Fibroblast of peridontal ligament (primary cell): ENCODE measurements at regions not wholly inside any gene's neighbourhood (a gene's known extent, or its start where the extent isn't known, plus 50 kb on each side); places are given as distances from the start of the nearest gene placed in this dataset.
"Not testable (repeated sequence)": the region's sequence is repeated elsewhere in the genome, so short reads cannot be mapped to it uniquely, and the experiment has no call there.

ENCODE experiments used
- DNase-seq: peaks from one replicate; pipeline ENCODE4 v3.0.0-alpha.2; 2010; ENCODE audit errors: extremely low read depth

DNA sequence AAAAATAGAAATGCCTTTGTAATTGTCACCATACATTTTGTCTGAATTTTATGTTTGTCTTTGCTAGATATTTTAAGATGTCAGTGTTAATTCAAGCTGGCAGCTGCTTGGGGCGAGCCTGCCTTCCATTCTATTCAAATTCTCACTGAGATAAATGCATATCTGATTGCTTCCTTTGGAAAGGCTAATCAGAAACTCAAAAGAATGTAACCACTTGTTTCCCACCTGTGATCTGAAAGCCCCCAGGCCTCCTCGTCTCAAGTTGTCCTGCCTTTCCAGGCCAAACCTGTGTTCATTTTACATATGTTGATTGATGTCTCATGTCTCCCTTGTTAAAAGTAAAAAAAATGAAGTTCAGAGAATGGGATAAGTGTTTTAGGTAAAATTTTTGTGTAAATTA, 318.7 kb upstream of the TECRL start:
- no peak for DNase-seq

DNA sequence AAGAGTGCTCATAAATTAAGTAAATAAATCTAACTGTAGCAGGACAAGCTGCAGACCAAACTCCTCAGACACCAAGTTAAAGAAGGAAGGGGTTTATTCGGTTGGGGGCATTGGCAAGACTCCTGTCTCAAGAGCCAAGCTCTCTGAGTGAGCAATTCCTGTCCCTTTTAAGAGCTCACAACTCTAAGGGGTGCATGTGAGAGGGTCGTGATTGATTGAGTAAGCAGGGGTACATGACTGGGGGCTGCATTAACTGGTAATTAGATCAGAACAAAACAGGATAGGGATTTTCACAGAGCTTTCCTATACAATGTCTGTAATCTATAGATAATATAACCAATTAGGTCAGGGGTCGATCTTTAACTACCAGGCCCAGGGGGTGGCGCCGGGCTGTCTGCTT, 318.1 kb upstream of the TECRL start:
- DNase-seq: not testable (repeated sequence)

GRCh38 chr4:64724689-64725088, 315.4 kb upstream of the TECRL start:
- no peak for DNase-seq

- DNase-seq: no peak
These were observed 311.9 kb upstream of the TECRL start for GRCh38 chr4:64721106-64721505.

- DNase-seq: no peak
These were observed 308.8 kb upstream of the TECRL start for GRCh38 chr4:64718091-64718490.

- no peak for DNase-seq
These were observed 306.5 kb upstream of the TECRL start for GRCh38 chr4:64715741-64716140.

- peak; percentile 11 for DNase-seq
These were observed 304.1 kb upstream of the TECRL start for GRCh38 chr4:64713256-64713840.

DNA sequence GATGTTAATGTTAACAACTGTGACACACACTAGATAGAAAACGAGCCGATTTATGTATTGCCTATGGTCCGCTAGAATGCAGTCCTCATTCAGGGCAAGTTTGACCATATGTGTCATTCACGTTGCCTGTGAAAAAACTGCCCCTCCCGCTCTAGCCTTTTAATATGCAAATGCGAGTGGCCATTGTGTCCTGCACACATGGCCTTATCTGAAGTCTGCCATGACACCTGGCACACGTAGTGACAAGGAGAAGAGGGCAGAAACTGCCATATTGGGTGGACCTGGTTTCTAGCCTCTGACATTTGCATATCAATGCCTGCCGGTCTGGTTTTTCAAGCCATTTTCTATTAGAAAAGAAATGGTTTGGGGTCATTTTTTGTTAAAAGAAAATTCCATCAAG, 303.3 kb upstream of the TECRL start:
- DNase-seq: no peak

- no peak for DNase-seq
These were observed 296.7 kb upstream of the TECRL start for GRCh38 chr4:64705989-64706388.

DNA sequence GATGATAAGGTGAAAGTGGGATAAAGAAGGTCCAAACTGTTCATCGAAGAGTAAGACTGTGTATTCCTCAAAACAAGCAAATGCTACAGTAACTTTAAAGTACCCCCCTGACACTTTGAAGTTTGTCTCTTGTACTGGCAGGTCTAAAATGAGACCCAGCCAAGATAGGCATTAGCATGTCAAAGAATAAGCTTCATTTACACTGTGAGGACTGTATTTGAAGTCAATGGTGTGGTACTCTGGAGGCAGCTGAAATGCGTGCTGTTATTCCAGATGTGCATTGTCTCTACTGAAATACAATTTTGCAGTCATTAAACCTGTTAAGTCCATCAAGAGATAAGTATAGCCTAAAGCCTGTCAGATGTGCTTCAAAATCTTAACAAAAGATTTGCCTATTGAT, 288.9 kb upstream of the TECRL start:
- DNase-seq: no peak

GRCh38 chr4:64682946-64683345, 273.7 kb upstream of the TECRL start:
- no peak for DNase-seq

- DNase-seq: no peak
These were observed 273.2 kb upstream of the TECRL start for GRCh38 chr4:64682481-64682880.

- DNase-seq: not testable (repeated sequence)
These were observed 263.9 kb upstream of the TECRL start for GRCh38 chr4:64673121-64673520.

GRCh38 chr4:64670647-64671046, 261.4 kb upstream of the TECRL start:
- DNase-seq: no peak

DNA sequence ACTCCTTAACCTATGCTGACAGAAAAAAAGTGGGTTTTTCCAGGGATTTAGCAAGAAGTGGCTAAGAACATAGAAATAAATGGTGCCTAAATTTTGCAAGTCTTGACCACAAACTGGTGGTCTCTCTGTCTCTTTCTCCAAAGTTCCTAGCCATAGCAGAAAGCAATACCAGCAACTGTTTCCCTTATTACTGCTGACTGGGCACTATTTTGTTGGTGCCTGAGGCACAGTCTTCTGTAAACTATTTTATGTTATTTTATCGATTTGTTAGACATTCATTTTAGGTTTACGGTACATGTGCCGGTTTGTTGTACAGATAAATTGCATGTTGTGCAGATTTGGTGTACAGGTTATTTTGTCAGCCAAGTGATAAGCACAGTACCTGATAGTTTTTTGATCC, 234.6 kb upstream of the TECRL start:
- no peak for DNase-seq

GRCh38 chr4:64642936-64643335, 233.7 kb upstream of the TECRL start:
- no peak for DNase-seq

- not testable (repeated sequence) for DNase-seq
These were observed 231.2 kb upstream of the TECRL start for GRCh38 chr4:64640402-64640801.

- no peak for DNase-seq
These were observed 216.2 kb upstream of the TECRL start for GRCh38 chr4:64625438-64625837.

DNA sequence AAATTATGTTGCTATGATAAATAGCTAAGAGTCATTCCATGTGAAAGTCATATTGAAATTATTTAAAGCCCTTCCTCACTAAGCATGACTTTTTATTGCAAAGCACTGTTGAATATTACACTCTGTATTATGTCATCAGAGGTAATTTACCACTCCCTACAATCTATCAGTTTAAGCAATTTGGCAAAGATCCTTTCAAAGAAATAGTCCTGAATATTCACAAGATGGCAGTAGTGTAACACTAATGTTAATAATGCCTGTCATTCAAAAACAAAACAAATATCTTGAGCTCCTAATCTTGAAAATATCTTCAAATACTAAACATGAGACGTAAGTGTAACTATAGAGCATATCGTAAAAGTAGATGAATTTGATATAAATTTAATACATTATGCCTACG, 208.6 kb upstream of the TECRL start:
- no peak for DNase-seq

DNA sequence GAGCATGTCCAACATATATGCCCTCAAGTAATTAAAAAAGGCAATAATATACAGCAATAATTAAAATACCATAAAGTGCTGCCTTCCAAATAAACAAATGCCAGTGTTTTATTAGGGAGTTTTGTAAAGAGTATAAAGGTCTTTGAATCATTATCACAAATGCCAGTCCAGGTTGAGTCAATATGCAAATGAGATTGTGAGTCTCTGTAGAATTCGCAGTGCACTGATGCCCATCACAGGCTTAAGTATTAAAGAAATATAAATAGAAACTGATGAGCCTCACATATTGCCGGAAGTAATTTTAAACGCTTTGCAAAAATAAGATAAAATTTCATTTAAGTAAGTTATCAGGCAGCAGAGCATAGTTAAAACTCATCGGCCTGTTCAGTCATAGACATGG, 205.0 kb upstream of the TECRL start:
- DNase-seq: no peak

GRCh38 chr4:64613046-64613445, 203.8 kb upstream of the TECRL start:
- no peak for DNase-seq

DNA sequence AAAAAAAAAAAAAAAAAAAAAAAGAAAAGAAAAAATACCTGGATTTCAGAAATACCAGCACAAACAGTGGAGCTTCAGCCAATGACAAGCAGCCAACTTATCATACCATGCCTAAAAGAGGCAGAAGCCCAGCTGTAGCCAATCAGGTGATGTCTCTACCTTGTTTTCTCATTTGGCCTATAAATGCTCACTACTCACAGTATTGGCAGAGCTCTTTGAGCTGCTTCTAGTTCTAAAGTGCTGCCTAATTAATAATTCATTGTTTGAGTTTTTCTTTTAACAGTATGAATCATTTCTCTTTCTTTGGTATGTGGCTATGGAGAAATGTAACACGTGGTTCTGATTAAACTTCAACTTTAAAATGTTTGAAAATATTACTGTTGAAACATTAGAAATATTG, 188.8 kb upstream of the TECRL start:
- DNase-seq: no peak

DNA sequence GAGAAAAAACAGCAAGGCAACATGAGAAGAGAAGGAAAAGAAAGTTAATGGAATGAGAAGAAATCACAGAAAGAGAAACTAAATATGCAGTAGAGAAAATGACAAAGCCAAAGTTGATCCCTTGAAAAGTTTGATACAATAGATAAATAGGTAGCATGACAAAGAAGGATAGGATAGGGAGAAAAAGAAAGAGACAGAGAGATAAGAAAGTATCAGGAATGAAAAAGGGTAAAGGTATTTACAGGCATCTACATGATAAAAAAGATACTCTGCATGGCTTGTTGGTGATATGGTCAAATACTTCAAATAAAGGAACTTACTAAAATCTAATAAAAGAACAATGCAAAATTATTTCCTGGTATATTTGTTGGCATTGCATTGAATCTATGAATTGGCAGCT, 185.5 kb upstream of the TECRL start:
- DNase-seq: no peak

- DNase-seq: no peak
These were observed 179.3 kb upstream of the TECRL start for GRCh38 chr4:64588507-64588906.
